Neural crest cell (in vitro differentiated cells): ENCODE measurements at regions not wholly inside any gene's neighbourhood (a gene's known extent, or its start where the extent isn't known, plus 50 kb on each side); places are given as distances from the start of the nearest gene placed in this dataset.
"Not testable (repeated sequence)": the region's sequence is repeated elsewhere in the genome, so short reads cannot be mapped to it uniquely, and the experiment has no call there.

Source experiments
- DNase-seq: peaks from one replicate; pipeline ENCODE4 v3.0.0; 2021; ENCODE audit warnings: low read depth, mixed read lengths, low spot score
- H3K27ac Mint-ChIP-seq: one replicate; pipeline ENCODE4 v1.8.0; 2021; ENCODE audit warnings: mild to moderate bottlenecking, mixed read lengths; ENCODE audit not compliant: unreplicated experiment
- H3K27me3 Mint-ChIP-seq: 2 replicates; pipeline ENCODE4 v1.8.0; 2021; ENCODE audit warnings: low read depth, mild to moderate bottlenecking, mixed read lengths
- H3K36me3 Mint-ChIP-seq: 2 replicates; pipeline ENCODE4 v1.8.0; 2021; ENCODE audit warnings: low read depth, mild to moderate bottlenecking, mixed read lengths
- H3K4me1 Mint-ChIP-seq: 2 replicates; pipeline ENCODE4 v1.8.0; 2021; ENCODE audit warnings: mixed read lengths
- H3K4me3 Mint-ChIP-seq: one replicate; pipeline ENCODE4 v1.8.0; 2021; ENCODE audit warnings: mild to moderate bottlenecking, mixed read lengths
- H3K9me3 Mint-ChIP-seq: 2 replicates; pipeline ENCODE4 v1.8.0; 2021; ENCODE audit warnings: mixed read lengths
- TF ChIP-seq, protein P1 (sequence below): fragments of 200-600 bp; sonication (generic); conservative IDR thresholded peaks from 2 replicates; pipeline ENCODE4 v1.5.0; 2021; ENCODE audit warnings: antibody characterized with exemption, mild to moderate bottlenecking

GRCh38 chr3:67142432-67142831 is 144.3 kb downstream of the KBTBD8 start:
- Mint-ChIP-seq H3K9me3 (peaks cover 13% of the 10 kb centered on the region), H3K27ac (no peak overlapping the region)

GRCh38 chr3:67145738-67146137 is 147.6 kb downstream of the KBTBD8 start:
- no peaks in the 10 kb centered on the region for H3K27me3 Mint-ChIP-seq

More at GRCh38 chr3:67142432-67142831, 144.3 kb downstream of the KBTBD8 start:
- DNase-seq, result no peak
- TF ChIP-seq, protein P1, sequence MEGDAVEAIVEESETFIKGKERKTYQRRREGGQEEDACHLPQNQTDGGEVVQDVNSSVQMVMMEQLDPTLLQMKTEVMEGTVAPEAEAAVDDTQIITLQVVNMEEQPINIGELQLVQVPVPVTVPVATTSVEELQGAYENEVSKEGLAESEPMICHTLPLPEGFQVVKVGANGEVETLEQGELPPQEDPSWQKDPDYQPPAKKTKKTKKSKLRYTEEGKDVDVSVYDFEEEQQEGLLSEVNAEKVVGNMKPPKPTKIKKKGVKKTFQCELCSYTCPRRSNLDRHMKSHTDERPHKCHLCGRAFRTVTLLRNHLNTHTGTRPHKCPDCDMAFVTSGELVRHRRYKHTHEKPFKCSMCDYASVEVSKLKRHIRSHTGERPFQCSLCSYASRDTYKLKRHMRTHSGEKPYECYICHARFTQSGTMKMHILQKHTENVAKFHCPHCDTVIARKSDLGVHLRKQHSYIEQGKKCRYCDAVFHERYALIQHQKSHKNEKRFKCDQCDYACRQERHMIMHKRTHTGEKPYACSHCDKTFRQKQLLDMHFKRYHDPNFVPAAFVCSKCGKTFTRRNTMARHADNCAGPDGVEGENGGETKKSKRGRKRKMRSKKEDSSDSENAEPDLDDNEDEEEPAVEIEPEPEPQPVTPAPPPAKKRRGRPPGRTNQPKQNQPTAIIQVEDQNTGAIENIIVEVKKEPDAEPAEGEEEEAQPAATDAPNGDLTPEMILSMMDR, result no peak
- Mint-ChIP-seq H3K27me3 (no peaks in the 10 kb centered on the region), H3K4me3 (no peak overlapping the region), H3K36me3 (no peaks in the 10 kb centered on the region), H3K4me1 (no peaks in the 10 kb centered on the region)

DNA sequence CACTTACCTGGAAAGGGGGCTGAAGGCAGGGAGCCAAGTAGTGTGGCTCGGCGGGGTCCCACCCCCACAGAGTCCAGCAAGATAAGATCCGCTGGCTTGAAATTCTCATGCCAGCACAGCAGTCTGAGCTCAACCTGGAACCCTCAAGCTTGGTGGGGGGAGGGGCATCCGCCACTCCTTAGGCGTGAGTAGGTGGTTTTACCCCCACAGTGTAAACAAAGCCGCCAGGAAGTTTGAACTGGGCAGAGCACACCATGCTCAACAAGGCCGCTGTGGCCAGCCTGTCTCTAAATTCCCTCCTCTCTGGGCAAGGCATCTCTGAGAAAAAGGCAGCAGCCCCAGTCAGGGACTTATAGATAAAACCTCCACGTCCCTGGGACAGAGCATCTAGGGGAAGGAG is 156.3 kb downstream of the KBTBD8 start:
- no peak for DNase-seq
- H3K27ac Mint-ChIP-seq, result no peak overlapping the region
- no peak overlapping the region for H3K4me3 Mint-ChIP-seq
- H3K36me3 Mint-ChIP-seq, result peaks cover 4% of the 10 kb centered on the region
- TF ChIP-seq, protein P1, result no peak
- no peaks in the 10 kb centered on the region for H3K4me1 Mint-ChIP-seq
- peaks cover 9% of the 10 kb centered on the region for H3K9me3 Mint-ChIP-seq
- peaks cover 2% of the 10 kb centered on the region for H3K27me3 Mint-ChIP-seq

More at GRCh38 chr3:67145738-67146137, 147.6 kb downstream of the KBTBD8 start:
- Mint-ChIP-seq H3K4me3 (no peak overlapping the region), H3K9me3 (peaks cover 6% of the 10 kb centered on the region), H3K4me1 (no peaks in the 10 kb centered on the region), H3K36me3 (peaks cover 4% of the 10 kb centered on the region), H3K27ac (no peak overlapping the region)
- TF ChIP-seq, protein P1, result no peak
- DNase-seq, result no peak

DNA sequence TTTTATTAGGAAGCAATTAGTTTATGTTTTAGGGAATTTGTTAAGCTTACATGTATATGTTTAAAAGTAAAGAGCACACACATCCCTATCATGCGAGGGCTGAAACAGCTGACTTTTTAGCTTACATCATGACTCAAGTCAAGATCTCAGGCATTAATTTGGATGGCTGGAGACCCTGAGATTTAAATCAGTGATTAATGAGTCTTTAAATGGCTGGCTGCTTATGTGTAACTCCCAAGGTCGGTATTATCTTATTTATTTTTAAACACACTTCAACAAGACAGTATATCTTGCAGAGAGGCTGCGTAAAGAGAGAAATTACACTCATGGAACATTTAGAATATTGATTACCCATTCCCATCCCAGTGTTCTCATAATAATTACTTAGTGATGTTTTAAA is 169.4 kb downstream of the KBTBD8 start:
- H3K9me3 Mint-ChIP-seq, result peaks cover 3% of the 10 kb centered on the region

GRCh38 chr3:67171841-67172240 is 173.7 kb downstream of the KBTBD8 start:
- H3K4me1 Mint-ChIP-seq, result no peaks in the 10 kb centered on the region
- no peak overlapping the region for H3K4me3 Mint-ChIP-seq
- TF ChIP-seq, protein P1, result no peak
- H3K36me3 Mint-ChIP-seq, result no peaks in the 10 kb centered on the region
- no peak for DNase-seq
- no peak overlapping the region for H3K27ac Mint-ChIP-seq
- peaks cover 3% of the 10 kb centered on the region for H3K27me3 Mint-ChIP-seq
- H3K9me3 Mint-ChIP-seq, result peaks cover 3% of the 10 kb centered on the region

More for the DNA sequence above, 169.4 kb downstream of the KBTBD8 start:
- Mint-ChIP-seq H3K4me3 (no peak overlapping the region), H3K36me3 (no peaks in the 10 kb centered on the region), H3K4me1 (no peaks in the 10 kb centered on the region), H3K27me3 (peaks cover 6% of the 10 kb centered on the region), H3K27ac (no peak overlapping the region)
- TF ChIP-seq, protein P1, result no peak
- no peak for DNase-seq

DNA sequence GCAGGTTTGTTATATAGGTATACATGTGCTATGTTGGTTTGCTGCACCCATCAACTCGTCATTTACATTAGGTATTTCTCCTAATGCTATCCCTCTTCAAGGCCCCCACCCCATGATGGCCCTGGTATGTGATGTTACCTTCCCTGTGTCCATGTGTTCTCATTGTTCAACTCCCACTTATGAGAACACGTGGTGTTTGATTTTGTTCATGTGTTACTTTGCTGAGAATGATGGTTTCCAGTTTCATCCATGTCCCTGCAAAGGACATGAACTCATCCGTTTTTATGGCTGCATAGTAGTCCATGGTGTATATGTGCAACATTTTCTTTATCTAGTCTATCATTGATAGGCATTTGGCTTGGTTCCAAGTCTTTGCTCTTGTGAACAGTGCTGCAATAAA is 175.0 kb downstream of the KBTBD8 start:
- DNase-seq, H3K4me3 Mint-ChIP-seq, H3K4me1 Mint-ChIP-seq, H3K27me3 Mint-ChIP-seq, H3K27ac Mint-ChIP-seq, H3K36me3 Mint-ChIP-seq, H3K9me3 Mint-ChIP-seq: not testable (repeated sequence)
